GM18861 (cell line): ENCODE measurements at regions not wholly inside any gene's neighbourhood (a gene's known extent, or its start where the extent isn't known, plus 50 kb on each side); places are given as distances from the start of the nearest gene placed in this dataset.

ENCODE experiments used
- ATAC-seq: cut with Tn5 transposase; IDR thresholded peaks from one replicate; pipeline ENCODE4 v1.9.1; 2021; ENCODE audit not compliant: unreplicated experiment

DNA sequence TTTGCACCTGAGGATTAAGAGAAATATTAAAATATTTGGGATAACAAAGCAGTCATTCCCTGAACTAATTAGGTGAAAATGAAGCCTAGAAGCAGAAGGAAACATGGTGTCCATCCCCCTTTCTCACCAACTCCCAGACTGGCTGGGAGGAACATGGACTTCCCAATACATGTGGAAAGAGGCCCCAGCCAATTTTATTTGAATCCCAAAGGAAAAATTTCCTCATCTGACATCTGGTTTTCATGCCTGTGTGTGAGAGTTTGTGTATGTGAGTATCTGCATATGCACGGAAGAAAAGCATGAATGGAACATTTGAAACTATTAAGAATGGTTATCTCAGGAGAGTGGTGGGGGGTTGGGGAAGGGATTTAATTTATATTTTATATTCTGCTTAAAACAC lies 84.3 kb downstream of the COPS8 start:
- ATAC-seq = no peak

DNA sequence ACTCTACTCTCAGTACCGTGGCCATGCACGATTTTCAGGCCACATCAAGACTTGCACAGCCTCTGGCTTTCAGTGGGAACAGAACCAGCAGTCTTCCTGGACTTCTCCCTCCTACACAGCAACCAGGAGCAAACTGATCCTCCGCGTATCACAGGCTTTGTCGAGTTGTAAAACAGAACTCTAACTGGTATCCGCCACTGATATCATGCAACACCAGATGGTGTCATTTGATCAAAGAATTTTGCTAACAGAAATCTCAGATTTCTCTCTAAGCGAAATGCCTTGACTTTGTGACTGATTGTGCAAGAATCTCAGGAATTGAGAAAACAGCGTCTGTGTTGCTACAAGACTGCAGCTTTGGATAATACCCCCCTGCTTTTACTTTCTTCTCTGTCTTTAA lies 85.7 kb downstream of the COPS8 start:
- no peak for ATAC-seq

- ATAC-seq = no peak
These were observed 86.2 kb downstream of the COPS8 start for GRCh38 chr2:237171881-237172280.

GRCh38 chr2:237177052-237177451 lies 91.4 kb downstream of the COPS8 start:
- no peak for ATAC-seq

- ATAC-seq = no peak
These were observed 92.3 kb downstream of the COPS8 start for GRCh38 chr2:237177986-237178385.

- ATAC-seq = no peak
These were observed 92.7 kb downstream of the COPS8 start for GRCh38 chr2:237178396-237178795.

DNA sequence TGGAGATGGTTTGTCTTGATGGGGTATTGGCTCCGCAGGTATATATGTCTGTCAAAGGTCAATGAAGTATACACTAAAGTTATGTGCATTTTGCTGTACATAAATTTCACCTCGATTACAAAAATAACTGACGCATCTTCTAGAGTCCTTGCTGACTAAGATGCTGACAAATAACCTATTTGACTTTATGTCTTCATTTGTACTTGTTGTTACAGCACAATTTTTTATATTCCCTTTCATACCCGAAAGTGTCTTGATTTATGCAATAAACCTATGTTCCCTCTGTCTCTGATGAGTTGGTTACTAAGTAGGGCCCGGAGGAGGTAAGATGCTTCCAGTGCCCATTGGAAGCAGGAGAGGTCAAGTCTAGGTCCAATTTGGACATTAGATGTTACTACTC lies 93.5 kb downstream of the COPS8 start:
- no peak for ATAC-seq

DNA sequence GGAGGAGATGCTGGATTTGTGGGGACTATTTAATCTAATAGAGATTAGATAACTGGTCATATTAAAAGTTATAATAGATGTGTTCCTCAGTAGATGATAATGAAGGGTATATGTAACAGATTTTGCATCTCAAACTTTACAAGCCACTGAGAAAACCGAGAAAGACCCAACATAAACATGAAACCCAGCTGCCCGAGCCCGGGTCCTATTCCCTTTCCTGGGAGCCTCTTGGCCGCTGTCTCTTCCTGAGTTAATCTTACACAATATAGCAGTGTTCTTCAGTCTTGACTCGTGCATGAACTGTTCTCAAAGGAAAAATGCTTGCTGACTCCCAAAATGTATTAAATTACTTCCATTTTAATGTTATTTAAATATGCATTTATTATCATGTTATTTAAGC lies 94.5 kb downstream of the COPS8 start:
- no peak for ATAC-seq

DNA sequence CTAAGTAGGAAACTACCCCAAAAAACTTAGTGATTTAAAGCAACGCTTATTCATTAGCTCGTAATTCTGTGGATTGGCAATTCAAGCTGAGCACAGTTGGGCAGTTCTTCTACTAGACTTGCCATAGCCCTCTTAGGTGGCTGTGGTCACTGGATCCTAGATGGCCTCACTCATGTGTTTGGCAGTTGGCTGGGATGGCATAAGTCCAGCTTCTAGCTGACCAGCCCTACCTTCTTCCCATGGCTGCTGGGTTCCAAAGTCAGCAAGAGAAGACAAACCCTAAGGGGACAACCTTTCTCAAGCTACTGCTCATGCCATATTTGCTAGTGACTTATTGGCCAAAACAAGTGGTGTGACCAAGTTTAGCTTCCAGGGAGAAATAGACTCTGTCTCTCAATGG lies 95.3 kb downstream of the COPS8 start:
- no peak for ATAC-seq

DNA sequence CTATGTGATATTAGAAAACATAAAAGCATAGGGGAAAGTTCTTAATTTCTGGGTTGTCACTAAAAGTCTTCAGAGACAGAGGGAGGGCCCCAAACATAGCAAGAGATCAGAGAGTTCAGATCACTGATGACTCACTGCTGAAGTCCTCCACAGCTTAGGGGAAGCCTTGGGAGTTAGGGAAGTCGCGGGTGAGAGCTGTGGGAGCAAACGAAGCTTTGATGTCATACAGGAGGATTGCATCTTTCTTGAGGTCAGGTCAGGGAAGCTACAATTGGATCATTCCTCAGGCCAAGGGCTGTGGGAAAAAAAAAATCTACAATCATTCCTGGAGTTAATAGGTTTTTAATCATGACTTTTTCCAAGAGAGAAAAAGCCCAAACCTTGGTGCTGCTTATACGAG lies 96.2 kb downstream of the COPS8 start:
- ATAC-seq = no peak

- ATAC-seq = no peak
These were observed 96.9 kb downstream of the COPS8 start for GRCh38 chr2:237182422-237183123.

GRCh38 chr2:237184192-237184918 lies 98.7 kb downstream of the COPS8 start:
- no peak for ATAC-seq

DNA sequence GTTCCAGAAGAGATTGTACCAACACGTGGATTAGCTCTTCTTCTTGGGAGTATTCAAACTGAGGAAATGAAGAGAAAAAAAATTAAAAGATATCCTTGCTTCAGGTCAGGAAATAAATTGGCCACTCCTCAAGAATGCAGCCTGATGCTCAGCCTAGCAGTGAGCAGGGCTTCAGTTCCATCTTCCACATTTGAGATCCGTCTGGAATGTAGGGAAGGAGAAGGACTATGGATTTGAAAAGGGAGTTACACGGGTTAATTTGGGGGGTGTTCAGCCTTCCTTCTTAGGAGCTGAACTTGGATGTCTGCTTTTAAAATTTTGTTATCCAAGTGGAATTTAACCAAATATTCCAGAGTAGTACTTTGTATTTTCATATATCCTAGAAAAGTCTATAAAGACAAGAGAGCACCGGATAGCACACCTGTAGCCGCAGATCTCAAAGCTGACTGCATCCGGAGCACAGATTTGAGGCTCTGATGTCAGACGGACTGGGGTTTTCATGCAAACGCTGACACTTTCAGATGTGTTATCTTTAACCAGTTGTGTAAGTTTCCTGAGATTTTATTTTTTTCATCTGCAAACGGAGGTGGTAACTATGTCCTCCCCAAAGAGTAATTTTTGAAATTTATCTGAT lies 99.3 kb downstream of the COPS8 start:
- no peak for ATAC-seq

GRCh38 chr2:237185553-237185925 lies 99.8 kb downstream of the COPS8 start:
- ATAC-seq = no peak

GRCh38 chr2:237189799-237190198 lies 104.1 kb downstream of the COPS8 start:
- ATAC-seq = no peak

GRCh38 chr2:237190966-237191713 lies 105.5 kb downstream of the COPS8 start:
- ATAC-seq = no peak

- no peak for ATAC-seq
These were observed 106.0 kb downstream of the COPS8 start for GRCh38 chr2:237191714-237192081.

GRCh38 chr2:237192881-237193280 lies 107.2 kb downstream of the COPS8 start:
- ATAC-seq = no peak

DNA sequence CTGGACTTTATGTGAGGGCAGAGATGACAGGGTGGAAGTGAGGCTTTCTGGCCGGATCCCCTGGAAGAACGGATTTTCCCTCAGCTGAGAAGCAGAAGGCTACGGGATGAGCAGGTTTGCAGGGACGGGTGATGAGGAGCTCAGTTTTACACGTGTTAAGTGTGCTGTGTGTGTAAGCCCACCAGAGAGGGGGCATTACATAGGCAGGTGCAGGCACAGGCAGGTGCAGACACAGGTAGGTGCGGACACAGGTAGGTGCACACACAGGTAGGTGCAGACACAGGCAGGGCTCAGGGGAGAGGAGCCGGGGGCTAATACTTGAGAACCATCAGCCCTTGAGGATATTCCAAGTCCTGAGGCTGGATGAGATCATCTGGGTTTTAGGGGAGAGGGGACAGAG lies 107.7 kb downstream of the COPS8 start:
- no peak for ATAC-seq

DNA sequence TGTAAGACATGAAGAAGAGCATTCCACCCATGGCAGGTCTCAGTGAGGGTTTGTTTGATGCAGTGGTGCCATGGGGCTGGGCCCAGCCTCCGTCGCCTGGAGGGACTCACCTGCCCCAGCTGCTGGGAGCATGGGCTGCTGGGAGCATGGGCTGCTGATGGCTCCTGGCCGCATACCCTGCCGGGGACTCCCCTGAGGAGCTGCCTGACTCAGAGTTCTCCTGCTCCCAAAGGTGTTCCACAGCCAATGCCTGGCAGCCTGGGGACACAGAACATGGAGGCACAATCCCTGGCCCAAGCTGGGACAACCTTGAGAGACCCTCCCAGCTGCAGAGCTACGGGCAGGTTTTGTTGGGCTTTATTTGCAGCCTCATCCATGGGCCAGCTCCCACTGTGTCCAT lies 108.4 kb downstream of the COPS8 start:
- no peak for ATAC-seq

- ATAC-seq = no peak
These were observed 109.2 kb downstream of the COPS8 start for GRCh38 chr2:237194906-237195305.
